Stimulated activated CD8-positive, alpha-beta memory T cell treated with anti-CD3 and anti-CD28 coated beads, Interleukin-4, amount 100 ng/mL, for 24 hours (primary cell): ENCODE measurements at regions not wholly inside any gene's neighbourhood (a gene's known extent, or its start where the extent isn't known, plus 50 kb on each side); places are given as distances from the start of the nearest gene placed in this dataset.
"Not testable (repeated sequence)": the region's sequence is repeated elsewhere in the genome, so short reads cannot be mapped to it uniquely, and the experiment has no call there.

Experiments
- DNase-seq: peaks from one replicate; pipeline ENCODE4 v3.0.0-alpha.2; 2020; ENCODE audit warnings: low read depth

DNA sequence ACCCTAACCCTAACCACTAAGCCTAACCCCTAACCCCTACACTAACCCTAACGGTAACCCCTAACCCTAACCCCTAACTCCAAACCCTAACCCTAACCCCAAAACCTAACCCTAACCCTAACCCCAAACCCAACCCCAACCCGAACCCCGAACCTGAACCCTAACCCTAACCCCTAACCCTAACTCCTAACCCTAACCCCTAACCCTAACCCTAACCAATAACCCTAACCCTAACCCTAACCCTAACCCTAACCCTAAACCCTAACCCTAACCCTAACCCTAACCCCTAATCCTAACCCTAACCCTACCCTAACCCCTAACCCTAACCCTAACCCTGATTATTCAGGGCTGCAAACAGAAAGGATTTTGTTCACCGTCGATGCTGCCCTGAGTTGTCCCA, 144.6 kb upstream of the DUSP22 start:
- DNase-seq = not testable (repeated sequence)

GRCh38 chr6:148051-148984, 144.0 kb upstream of the DUSP22 start:
- peak; percentile 56 for DNase-seq

DNA sequence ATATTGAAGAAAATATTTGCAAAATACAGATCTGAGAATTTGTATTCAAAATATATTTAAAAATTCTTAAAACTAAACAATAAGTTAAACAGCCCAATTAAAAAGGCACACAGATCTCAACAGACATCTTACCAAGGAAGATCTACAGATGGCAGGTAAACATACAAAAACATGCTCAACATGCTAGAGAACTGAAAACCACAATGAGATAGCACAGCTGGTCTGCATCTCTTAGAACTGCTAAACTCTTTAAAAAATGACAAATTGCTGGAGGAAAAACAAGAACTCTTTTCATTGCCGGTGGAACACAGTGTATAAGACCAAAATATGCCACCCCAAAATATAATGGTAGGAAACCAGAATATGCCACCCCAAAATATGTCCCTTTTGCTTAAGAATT, 142.1 kb upstream of the DUSP22 start:
- DNase-seq = not testable (repeated sequence)

DNA sequence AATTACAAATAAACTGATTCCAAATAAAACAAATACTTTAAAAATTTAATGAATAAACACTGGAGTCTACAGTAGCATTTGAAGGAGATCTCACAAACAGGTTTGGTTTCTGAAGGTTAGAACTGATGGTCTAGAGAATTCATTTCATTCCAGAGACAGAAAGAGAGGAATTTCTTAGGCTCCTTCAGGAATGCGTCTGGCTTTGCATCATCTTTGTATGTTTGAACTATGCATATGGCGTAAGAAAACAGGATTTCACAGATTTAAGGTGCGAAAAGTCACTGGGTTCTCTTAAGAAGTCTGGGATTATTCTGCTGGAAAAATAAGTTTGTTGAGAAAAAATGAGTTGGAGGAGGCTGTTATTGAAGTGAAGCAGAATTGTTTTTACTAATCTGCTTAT, 139.9 kb upstream of the DUSP22 start:
- DNase-seq = not testable (repeated sequence)

GRCh38 chr6:153026-153425, 139.3 kb upstream of the DUSP22 start:
- not testable (repeated sequence) for DNase-seq

DNA sequence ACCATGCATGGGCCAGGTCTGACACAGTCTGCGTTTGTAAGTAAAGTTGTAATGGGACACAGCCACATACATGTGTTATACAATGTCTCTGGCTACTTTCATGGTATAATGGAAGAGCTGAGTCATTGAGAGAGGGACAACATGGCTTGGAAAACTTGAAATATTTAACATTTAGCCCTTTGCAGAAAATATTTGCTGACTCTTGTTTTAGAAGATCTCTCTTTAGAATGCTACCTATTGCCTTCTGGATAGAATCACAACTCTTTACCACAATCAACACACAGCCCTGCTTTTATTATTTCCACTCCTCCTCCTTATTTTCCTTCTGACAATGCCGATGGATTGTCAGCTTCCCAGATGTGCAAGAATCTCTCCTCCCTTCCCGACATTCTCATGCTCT, 138.4 kb upstream of the DUSP22 start:
- not testable (repeated sequence) for DNase-seq

DNA sequence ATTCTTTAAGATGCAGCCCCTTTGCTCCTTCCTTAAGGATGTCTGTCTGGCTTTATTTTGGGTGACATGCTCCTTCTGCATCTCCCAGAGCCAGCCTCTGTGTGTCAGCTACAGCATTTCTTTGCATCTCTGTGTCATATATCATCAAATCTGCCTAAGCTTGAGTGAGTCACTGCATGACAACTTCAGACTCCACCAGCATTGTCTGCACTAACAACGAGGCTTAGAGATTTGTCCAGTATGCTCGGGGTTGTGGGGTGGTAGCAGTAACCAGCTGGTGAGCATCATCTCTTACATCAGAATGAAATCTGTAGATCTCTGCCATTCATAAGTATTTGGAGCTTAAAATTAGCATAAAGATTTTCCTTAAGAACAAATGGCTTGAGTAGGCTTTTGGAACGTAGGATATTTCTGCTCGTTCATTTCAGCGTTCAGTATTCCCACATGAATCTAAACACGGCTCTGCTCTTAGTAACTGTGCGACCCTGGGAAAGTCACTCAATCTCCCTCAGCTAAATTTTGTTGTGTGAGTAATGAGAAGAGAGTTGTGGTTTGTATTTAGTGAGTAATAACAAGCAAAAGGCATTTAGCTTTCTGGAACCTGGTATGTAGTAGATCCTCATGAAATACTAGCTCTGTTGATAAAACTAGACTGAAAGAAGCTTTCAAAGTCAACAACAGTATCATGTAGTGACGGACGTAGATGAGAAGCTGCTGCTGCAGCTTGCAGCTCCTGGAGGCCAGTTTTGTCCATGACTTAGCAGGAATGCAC, 137.8 kb upstream of the DUSP22 start:
- not testable (repeated sequence) for DNase-seq

- DNase-seq = no peak
Observed at GRCh38 chr6:156010-156409, 136.3 kb upstream of the DUSP22 start.

DNA sequence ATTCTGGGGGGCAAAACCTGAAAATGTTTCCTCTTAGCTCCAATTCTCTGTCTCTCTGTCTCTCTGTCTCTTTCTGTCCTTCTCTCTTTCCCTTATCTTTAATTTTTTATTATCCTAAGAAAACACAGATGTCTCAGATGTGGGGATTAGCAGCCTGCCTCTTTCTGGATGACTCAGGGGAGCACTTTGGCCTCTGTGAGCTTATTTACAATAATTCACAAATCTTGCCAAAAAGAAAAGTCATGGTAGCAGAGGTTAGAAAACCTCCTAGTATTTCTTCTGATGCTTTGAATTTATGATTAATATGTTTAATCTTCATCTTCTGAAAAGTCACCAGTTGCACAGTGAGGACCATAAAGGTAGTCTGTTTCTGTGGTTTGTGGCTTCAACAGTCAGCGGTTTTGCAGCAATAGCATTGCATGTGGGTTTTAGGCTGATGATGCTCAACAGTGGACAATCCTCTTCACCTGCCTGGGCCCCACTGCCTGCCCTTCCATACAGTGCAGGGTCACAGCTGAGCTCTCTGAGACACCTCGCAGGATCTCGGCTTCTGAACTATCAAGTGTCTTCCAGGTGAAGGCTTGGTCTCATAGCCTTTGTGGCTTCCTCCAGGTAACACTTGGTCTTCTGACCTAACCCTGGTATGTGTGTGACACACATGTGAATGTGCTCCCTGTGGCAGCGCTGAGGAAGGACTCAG, 135.7 kb upstream of the DUSP22 start:
- not testable (repeated sequence) for DNase-seq

- not testable (repeated sequence) for DNase-seq
Observed at GRCh38 chr6:157176-157575, 135.1 kb upstream of the DUSP22 start.

GRCh38 chr6:161657-162056, 130.6 kb upstream of the DUSP22 start:
- DNase-seq = not testable (repeated sequence)

GRCh38 chr6:164720-165119, 127.6 kb upstream of the DUSP22 start:
- DNase-seq = no peak

- no peak for DNase-seq
Observed at GRCh38 chr6:165263-165662, 127.0 kb upstream of the DUSP22 start.

GRCh38 chr6:165906-166305, 126.4 kb upstream of the DUSP22 start:
- no peak for DNase-seq

GRCh38 chr6:168865-169455, 123.3 kb upstream of the DUSP22 start:
- no peak for DNase-seq

DNA sequence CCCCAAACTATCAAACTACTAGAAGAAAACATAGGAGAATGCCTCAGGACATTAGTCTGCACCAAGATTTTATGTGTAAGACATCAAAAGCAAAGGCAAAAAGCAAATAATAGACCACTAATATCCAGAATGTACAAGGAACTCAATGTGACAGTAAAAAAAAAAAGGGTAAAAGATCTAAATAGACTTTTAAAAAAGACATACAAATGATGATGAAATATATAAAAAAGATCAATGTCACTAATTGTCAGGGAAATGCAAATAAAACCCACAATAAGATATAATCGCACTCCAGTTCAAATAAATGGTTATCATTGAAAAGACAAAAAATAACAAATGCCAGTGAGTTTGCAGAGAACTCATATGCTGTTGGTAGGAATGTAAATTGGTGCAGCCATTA, 118.3 kb upstream of the DUSP22 start:
- no peak for DNase-seq

- no peak for DNase-seq
Observed at GRCh38 chr6:175680-176079, 116.6 kb upstream of the DUSP22 start.

DNA sequence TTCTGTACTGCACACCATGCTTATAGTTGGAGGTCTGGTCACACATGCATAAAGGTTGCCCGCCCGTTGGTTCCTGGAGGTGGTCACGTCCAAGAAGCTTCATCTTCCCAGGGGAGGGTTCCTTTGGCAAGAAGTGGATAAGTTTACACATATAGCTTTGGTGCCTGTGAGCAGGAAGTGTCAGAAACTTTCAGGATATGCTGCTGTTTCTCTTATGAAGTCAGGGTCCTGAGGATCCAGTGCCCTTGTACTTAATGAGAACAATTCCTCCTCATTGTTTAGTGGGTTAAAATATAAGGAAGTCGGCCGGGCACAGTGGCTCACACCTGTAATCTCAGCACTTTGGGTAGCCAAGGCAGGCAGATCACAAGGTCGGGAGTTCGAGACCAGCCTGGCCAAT, 115.5 kb upstream of the DUSP22 start:
- no peak for DNase-seq

- no peak for DNase-seq
Observed at GRCh38 chr6:178119-178518, 114.2 kb upstream of the DUSP22 start.

DNA sequence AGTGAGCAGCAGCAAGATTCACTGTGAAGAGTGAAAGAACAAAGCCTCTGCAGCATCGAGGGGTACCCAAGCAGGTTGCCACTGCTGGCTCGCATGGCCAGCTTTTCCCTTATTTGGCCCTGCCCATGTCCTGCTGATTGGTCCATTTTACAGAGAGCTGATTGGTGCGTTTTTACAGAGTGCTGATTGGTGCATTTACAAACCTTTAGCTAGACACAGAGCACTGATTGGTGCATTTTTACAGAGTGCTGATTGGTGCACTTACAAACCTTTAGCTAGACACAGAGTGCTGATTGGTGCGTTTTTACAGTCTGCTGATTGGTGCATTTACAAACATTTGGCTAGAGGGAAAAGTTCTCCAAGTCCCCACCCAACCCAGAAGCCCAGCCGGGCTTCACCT, 113.4 kb upstream of the DUSP22 start:
- not testable (repeated sequence) for DNase-seq

GRCh38 chr6:179340-179950, 112.8 kb upstream of the DUSP22 start:
- no peak for DNase-seq
